Ovary (tissue), 1 donor: ENCODE measurements at regions not wholly inside any gene's neighbourhood (a gene's known extent, or its start where the extent isn't known, plus 50 kb on each side); places are given as distances from the start of the nearest gene placed in this dataset.

Source experiments
- EP300 ChIP-seq: sonication (generic); formaldehyde crosslinking; IDR thresholded peaks from one replicate; pipeline ENCODE4 v1.6.1; 2017; ENCODE audit warnings: antibody characterized with exemption
- POLR2A ChIP-seq: fragments of 450-650 bp; IDR thresholded peaks from one replicate; pipeline ENCODE4 v1.6.1; 2017; ENCODE audit warnings: antibody characterized with exemption, mild to moderate bottlenecking, moderate library complexity

DNA sequence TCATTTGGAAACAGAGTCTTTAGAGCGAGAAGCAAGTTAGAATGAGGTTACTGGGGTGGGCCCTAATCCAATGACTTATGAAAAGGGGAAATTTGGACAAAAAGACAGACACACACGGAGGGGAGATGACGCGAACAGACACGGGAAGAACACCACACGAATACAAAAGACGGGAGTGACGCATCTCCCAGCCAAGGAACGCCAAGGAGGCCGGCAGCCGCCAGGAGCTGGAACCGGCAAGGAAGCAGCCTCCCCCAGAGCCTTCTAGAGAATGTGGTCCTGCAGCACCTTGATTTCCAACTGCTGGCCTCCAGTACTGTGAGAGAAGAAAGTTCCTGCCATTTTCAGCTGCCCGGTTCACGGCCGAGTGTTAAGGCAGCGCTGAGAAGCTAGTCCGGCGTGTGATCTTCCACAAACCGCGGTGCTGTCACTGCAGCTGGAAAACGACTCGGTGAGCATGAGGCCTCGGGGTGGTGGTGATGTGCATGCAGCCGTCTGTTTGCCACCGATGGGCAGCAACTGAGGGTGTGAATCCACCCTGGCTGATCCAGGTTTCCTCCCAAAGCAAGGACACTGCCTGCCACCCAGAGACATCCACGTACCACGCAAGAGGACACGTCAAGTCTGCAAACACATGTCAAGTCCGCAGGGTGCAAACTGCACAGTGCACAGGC is 124.5 kb downstream of the NCOR2 start:
- no peak for TF ChIP-seq POLR2A
- no peak for TF ChIP-seq EP300
